HL-60 (cell line): ENCODE measurements at regions not wholly inside any gene's neighbourhood (a gene's known extent, or its start where the extent isn't known, plus 50 kb on each side); places are given as distances from the start of the nearest gene placed in this dataset.

ENCODE experiments used
- TF ChIP-seq, protein P1 (sequence below): IDR thresholded peaks from one replicate; pipeline ENCODE4 v1.5.1; 2011; ENCODE audit warnings: low read length, control low read depth, inconsistent platforms; ENCODE audit not compliant: insufficient read depth
- TF ChIP-seq, protein P2 (sequence below): IDR thresholded peaks from 2 replicates; pipeline ENCODE4 v1.6.1; 2012; ENCODE audit warnings: low read depth; ENCODE audit not compliant: insufficient replicate concordance

DNA sequence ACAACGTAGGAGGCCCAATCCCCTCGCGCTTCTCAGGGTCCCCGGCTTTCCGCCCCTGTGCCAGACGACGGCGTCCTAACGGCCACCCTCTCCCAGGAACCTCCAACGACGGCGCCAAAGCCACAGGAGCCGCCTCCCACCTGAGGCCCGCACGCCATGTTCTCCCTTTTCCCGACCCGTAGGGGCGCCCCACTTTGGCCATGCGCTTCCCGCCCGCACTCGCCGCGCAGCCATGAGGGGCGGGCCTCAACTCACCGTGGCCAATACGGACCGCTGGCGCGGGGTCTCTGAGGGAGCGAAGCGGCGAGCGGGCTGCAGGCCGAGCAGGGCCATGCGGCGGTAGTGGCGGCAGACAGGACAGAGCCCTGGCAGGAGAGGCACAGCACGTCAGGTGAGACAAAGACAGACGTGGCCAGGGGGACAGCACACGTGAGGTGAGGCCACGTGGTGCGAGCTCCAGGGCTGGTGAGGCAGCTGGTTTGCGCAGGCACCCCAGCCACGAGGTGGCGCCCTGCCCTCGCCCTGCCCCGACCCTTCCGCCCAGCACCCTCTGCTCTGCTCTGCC is 1005.5 kb upstream of the PTPRD start:
- TF ChIP-seq, protein P1, sequence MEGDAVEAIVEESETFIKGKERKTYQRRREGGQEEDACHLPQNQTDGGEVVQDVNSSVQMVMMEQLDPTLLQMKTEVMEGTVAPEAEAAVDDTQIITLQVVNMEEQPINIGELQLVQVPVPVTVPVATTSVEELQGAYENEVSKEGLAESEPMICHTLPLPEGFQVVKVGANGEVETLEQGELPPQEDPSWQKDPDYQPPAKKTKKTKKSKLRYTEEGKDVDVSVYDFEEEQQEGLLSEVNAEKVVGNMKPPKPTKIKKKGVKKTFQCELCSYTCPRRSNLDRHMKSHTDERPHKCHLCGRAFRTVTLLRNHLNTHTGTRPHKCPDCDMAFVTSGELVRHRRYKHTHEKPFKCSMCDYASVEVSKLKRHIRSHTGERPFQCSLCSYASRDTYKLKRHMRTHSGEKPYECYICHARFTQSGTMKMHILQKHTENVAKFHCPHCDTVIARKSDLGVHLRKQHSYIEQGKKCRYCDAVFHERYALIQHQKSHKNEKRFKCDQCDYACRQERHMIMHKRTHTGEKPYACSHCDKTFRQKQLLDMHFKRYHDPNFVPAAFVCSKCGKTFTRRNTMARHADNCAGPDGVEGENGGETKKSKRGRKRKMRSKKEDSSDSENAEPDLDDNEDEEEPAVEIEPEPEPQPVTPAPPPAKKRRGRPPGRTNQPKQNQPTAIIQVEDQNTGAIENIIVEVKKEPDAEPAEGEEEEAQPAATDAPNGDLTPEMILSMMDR = no peak
- TF ChIP-seq, protein P2, sequence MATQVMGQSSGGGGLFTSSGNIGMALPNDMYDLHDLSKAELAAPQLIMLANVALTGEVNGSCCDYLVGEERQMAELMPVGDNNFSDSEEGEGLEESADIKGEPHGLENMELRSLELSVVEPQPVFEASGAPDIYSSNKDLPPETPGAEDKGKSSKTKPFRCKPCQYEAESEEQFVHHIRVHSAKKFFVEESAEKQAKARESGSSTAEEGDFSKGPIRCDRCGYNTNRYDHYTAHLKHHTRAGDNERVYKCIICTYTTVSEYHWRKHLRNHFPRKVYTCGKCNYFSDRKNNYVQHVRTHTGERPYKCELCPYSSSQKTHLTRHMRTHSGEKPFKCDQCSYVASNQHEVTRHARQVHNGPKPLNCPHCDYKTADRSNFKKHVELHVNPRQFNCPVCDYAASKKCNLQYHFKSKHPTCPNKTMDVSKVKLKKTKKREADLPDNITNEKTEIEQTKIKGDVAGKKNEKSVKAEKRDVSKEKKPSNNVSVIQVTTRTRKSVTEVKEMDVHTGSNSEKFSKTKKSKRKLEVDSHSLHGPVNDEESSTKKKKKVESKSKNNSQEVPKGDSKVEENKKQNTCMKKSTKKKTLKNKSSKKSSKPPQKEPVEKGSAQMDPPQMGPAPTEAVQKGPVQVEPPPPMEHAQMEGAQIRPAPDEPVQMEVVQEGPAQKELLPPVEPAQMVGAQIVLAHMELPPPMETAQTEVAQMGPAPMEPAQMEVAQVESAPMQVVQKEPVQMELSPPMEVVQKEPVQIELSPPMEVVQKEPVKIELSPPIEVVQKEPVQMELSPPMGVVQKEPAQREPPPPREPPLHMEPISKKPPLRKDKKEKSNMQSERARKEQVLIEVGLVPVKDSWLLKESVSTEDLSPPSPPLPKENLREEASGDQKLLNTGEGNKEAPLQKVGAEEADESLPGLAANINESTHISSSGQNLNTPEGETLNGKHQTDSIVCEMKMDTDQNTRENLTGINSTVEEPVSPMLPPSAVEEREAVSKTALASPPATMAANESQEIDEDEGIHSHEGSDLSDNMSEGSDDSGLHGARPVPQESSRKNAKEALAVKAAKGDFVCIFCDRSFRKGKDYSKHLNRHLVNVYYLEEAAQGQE = no peak
